ENCODE measurements at regions not wholly inside any gene's neighbourhood (a gene's known extent, or its start where the extent isn't known, plus 50 kb on each side); places are given as distances from the start of the nearest gene placed in this dataset.

DNA sequence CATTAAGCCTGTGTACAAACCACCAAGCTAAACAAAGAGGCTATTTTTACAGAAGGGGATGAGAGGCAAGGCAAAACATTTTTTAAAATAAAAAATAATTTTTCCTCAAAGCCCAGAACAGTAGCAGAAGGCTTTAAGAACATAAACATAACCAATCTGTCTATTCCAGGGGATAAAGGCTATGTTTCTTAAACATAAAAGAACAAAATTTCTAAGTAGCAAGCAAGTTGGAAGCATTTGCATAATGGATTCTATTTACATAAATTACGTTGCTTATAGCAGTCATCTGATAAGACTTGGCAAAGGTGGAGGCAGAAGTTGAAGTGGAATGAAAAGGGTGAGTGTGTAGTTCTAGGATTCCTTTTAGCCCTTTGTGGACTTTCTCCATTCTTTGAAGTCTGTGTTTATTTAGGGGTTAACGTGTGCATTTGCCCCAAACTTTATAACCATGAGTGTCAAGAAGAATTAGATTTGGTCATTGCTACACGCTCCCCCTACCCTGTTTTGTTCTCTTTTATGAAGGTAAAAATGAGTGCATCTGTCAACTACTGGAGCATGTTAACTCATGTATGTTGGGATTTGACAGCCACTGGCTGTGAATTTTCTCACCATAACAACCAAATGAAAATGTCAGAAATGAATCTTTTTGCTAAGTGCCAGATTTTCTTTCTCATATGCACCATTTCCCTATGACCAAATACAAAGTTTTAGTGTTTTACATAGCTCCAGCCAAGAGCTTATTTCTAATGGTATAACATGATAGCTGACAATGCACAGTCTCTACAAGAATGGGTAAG, 378.4 kb upstream of the IGFBP7 start:
- TF ChIP-seq GABPA (IDR thresholded peaks at IDR 0.05; ENCODE audit: low read depth, low read length) (no peak), GABPA (CRISPR knock-in tag; IDR thresholded peaks at IDR 0.05; ENCODE audit: low read depth) (no peak), ERF (CRISPR knock-in tag; IDR thresholded peaks at IDR 0.05) (no peak), YY1 (IDR thresholded peaks at IDR 0.05; ENCODE audit: insufficient read depth, insufficient replicate concordance, low read depth, low read length) (no peak), AKAP8 (CRISPR knock-in tag; IDR thresholded peaks at IDR 0.05) (no peak), DPF2 (CRISPR knock-in tag; IDR thresholded peaks at IDR 0.05; ENCODE audit: borderline replicate concordance, low read depth) (no peak), FOXA1 (IDR thresholded peaks at IDR 0.05) (no peak), FOXA1 (CRISPR knock-in tag; IDR thresholded peaks at IDR 0.05) (no peak), TRIM24 (CRISPR knock-in tag; IDR thresholded peaks at IDR 0.05) (no peak), EZH2 (conservative IDR thresholded peaks at IDR 0.05; ENCODE audit: low read depth, low read length) (no peak), HMG20B (CRISPR knock-in tag; conservative IDR thresholded peaks at IDR 0.05) (no peak)
- TF ChIP-seq, protein P1, sequence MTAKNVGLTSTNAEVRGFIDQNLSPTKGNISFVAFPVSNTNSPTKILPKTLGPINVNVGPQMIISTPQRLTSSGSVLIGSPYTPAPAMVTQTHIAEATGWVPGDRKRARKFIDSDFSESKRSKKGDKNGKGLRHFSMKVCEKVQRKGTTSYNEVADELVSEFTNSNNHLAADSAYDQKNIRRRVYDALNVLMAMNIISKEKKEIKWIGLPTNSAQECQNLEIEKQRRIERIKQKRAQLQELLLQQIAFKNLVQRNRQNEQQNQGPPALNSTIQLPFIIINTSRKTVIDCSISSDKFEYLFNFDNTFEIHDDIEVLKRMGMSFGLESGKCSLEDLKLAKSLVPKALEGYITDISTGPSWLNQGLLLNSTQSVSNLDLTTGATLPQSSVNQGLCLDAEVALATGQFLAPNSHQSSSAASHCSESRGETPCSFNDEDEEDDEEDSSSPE (CRISPR knock-in tag; IDR thresholded peaks at IDR 0.05), result no peak
- TF ChIP-seq, protein P2, sequence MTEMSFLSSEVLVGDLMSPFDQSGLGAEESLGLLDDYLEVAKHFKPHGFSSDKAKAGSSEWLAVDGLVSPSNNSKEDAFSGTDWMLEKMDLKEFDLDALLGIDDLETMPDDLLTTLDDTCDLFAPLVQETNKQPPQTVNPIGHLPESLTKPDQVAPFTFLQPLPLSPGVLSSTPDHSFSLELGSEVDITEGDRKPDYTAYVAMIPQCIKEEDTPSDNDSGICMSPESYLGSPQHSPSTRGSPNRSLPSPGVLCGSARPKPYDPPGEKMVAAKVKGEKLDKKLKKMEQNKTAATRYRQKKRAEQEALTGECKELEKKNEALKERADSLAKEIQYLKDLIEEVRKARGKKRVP (CRISPR knock-in tag; IDR thresholded peaks at IDR 0.05), result no peak
- TF ChIP-seq, protein P3, sequence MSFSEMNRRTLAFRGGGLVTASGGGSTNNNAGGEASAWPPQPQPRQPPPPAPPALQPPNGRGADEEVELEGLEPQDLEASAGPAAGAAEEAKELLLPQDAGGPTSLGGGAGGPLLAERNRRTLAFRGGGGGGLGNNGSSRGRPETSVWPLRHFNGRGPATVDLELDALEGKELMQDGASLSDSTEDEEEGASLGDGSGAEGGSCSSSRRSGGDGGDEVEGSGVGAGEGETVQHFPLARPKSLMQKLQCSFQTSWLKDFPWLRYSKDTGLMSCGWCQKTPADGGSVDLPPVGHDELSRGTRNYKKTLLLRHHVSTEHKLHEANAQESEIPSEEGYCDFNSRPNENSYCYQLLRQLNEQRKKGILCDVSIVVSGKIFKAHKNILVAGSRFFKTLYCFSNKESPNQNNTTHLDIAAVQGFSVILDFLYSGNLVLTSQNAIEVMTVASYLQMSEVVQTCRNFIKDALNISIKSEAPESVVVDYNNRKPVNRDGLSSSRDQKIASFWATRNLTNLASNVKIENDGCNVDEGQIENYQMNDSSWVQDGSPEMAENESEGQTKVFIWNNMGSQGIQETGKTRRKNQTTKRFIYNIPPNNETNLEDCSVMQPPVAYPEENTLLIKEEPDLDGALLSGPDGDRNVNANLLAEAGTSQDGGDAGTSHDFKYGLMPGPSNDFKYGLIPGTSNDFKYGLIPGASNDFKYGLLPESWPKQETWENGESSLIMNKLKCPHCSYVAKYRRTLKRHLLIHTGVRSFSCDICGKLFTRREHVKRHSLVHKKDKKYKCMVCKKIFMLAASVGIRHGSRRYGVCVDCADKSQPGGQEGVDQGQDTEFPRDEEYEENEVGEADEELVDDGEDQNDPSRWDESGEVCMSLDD (CRISPR knock-in tag; IDR thresholded peaks at IDR 0.05; ENCODE audit: borderline replicate concordance), result no peak
- TF ChIP-seq, protein P4, sequence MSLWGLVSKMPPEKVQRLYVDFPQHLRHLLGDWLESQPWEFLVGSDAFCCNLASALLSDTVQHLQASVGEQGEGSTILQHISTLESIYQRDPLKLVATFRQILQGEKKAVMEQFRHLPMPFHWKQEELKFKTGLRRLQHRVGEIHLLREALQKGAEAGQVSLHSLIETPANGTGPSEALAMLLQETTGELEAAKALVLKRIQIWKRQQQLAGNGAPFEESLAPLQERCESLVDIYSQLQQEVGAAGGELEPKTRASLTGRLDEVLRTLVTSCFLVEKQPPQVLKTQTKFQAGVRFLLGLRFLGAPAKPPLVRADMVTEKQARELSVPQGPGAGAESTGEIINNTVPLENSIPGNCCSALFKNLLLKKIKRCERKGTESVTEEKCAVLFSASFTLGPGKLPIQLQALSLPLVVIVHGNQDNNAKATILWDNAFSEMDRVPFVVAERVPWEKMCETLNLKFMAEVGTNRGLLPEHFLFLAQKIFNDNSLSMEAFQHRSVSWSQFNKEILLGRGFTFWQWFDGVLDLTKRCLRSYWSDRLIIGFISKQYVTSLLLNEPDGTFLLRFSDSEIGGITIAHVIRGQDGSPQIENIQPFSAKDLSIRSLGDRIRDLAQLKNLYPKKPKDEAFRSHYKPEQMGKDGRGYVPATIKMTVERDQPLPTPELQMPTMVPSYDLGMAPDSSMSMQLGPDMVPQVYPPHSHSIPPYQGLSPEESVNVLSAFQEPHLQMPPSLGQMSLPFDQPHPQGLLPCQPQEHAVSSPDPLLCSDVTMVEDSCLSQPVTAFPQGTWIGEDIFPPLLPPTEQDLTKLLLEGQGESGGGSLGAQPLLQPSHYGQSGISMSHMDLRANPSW (CRISPR knock-in tag; IDR thresholded peaks at IDR 0.05; ENCODE audit: borderline replicate concordance), result no peak

Measured in HepG2 (cell line).